Activated naive CD4-positive, alpha-beta T cell treated with Interleukin-2 at 50 U/mL for 16 hours (primary cell): ENCODE measurements at regions not wholly inside any gene's neighbourhood (a gene's known extent, or its start where the extent isn't known, plus 50 kb on each side); places are given as distances from the start of the nearest gene placed in this dataset.
A peak's percentile ranks its signal among the peaks of the same experiment; 100 is the strongest.

Source experiments
- DNase-seq: peaks from one replicate; pipeline ENCODE4 v3.0.0-alpha.2; 2020

DNA sequence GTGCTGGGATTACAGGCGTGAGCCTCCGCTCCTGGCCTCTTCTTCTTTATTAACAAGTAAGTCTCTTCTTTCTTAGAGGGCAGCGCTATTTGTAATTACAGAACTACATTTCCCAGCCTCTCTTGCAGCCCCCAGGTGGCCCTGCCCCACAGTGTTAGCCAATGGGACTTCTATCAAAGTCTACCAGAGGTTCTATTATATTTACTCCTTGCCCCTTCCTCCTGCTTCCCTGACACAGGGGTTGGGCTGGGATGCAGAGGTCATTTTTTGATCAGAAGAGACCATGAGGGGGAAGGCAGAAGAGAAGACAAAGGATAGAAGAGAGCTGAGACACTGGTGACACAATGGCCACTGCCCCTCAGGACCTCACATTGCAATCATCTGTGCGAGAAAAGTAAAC, 224.2 kb downstream of the SYK start:
- no peak for DNase-seq

DNA sequence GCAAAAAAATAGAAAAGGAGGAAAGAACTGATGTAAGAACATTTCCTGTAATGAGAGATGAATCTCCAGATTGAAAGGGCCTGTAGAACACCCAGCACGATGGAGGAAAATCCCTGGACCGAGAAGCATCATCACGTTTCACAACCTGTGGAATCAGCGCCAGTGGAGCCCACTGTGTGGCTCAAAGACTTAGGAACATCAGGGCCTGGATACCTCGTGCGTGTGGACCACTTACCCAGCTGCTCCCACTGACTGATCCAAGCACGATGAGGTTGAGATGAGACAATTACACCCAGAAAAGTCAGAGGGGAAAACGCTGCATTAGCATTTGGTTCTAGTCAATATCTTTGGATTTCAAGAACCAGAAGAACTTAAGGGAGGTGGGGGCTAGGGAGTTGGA, 224.6 kb downstream of the SYK start:
- no peak for DNase-seq

DNA sequence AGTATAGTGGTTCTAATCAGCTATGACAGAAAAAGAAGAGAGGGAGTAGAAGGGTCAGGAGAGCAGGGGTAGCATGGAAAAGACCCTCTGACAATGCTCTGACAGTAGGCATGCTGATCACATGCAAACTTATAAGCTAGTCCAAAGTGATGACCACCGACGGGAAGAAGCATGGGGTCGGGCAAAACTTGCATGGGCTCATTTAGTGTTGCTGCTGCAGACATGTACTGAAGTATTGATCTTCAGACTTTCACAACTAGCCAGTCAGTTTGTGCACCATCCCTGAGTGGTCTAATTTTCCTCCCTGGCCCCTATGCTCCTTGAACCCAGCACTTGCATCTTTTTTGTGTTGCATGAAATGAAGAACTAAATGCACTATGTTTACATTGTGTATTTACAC, 225.4 kb downstream of the SYK start:
- DNase-seq = no peak

DNA sequence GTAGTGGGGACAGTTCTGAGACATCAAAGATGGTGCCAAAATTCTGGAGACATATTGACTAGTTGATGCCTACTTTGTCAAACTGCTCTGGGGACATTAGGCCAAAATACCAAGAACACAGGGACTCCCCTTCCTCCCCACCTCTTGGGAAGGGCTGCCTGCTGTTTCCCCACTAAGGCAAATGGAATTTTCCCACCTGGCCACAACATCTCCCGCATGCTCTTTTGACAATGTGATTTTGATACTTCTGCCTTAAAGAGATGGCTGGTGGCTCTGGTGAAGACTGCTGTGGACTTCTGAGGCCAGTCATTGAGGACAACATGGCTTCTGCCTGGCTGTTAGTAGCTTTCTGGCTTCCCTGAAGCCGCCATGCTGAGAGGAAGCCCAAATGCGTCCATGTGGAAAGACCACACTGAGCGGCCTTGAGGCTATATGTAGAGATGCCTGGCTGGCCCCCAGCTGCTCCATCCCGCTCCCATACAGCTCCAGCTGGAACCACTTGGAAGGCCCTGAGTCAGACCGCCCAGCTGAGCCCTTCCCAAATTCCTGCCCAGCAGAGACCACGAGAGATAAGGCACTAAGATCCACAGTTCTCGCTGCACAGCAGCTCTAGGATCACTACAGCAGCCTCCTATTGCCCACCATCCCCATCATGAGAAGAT, 226.7 kb downstream of the SYK start:
- no peak for DNase-seq

DNA sequence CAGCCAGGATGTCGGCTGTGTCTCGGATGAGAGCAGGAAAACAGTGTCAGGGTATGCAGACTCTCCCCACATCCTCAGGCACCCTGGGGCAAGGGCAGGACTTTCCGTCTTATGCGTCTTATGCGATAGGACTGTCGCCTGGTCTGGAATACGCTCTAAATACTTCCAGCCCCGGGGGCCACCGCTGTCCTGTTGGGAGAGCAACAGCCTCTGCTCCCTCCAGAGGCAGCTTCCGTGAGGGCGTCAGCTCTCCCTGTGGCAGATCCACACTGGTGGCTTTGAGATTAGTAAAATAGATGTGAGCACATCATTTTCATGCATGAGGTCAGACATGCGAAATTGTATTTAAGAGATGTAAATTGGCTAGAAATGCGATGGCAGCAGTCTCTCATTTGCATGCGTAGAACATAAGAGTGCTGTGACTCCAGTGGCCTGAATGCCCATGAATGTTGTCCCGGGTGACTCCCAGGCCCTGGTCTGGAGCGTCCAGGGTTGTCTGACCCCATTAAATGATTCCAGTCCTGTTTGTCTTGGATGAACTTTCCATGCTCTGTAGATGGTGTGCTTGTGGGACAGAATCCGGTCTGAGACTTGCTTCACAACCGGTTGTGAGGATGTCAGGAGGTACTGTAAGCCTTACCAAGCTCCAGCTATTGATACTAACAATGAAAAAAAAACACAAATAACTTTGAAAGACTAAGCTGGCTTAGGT, 228.2 kb downstream of the SYK start:
- DNase-seq = no peak

DNA sequence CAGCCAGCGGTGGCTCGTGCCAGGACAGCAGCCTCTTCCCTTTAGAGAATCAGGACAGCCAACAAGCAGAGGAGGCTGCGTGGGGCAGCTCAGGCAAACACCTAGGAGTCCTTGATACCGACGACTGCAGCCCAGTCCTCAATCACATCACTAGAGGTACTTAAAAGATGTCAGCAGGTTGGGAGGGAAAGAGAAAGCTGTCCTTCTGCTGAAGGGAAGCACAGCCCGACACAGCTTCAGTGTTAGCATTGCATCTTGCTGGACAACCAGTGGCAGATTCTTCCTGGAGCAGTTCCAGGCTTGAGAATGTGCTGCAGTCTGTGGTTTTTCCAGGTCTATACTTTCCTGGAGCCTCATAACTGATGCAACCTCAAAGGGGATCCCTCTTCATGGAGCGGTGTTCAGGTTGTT, 230.5 kb downstream of the SYK start:
- DNase-seq = no peak

DNA sequence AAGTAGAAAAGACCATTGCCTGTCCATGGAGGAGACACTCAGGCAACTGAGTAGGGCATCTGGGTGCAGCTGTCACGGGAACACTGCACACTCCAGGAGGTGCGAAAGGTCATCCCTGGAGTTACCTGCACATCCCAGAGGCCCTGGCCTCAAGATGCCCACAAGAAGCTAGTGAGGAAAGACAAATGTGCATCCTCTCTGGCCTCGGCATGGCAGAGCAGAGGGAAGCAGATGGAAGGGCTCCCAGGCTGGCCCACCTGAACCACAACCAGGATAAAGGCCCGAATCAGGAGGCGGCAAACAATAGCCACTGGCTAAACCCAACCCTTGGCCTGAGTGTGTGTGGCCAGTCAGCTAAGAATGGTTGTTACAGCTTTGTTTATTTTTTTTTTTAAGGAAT, 231.7 kb downstream of the SYK start:
- DNase-seq = no peak

DNA sequence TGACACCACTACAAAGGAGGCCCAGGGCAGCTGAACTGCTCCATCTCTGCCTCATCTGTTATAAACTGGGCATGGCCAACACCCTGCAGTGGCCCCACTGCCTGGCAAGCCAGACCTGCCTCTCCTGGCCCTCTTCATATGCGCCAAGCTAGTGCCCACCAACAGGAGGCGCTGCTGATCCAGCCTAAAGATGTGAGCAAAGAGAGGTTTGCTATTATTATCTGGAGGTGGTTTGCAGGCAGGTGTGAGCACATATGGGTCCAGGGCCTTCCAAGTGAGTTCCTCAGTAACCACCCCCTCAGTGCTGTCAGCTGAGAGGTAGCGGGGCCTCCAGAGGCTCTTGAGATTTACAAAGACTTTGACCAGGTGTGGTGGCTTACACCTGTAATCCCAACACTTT, 232.2 kb downstream of the SYK start:
- peak; percentile 80 for DNase-seq

DNA sequence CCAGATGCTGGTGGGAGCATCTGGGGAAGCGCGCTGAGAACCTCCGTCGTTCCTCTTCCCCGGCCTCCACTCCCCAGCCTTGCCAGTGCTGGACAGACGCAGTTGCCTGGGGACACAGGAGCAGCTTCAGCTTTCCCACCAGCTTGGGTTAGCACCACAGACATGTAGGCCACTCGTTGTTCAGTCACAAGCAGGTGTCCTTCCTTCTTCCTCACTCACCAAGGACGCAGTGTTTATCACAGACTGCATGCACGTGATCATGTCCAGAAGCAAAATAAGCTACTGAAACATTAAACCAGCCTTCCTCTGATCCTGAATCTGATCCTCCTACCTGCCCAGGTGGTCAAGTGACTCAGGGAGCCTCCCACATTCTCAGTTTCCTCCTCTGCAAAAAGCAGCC, 232.9 kb downstream of the SYK start:
- DNase-seq = no peak

DNA sequence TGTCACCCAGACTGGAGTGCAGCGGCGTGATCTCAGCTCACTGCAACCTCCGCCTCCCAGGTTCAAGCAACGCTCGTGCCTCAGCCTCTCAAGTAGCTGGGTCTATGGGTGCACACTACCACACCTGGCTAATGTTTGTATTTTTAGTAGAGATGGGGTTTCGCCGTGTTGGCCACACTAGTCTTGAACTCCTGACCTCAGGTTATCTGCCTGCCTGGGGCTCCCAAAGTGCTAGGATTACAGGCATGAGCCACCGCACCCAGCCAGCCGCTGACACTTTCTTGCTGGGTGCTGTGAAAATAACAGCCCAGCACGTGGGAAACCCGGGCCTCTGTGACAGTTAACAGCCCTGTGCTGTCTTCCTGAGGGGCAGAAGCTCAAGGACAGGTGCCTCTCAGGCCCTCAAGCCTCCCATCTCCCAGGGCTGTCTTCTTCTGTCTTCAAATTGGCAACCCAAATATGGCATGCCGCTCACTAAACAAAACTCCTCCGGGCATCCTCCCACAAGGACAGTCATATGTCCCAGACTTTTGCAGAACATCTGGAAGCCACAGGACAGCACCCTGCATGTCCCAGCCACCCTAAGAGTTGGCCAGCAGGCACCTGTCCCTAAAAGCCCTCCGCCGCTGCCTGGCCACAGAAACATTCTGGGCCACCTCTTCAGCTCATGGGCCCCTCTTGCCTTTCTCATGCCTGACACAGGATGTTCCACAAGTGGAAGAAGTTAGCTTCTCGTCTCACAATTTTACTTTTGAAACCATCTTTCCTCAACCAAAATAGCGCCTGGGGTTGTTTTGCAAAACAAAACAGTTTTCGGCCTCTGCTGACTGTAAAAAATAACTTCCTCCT, 233.6 kb downstream of the SYK start:
- no peak for DNase-seq

DNA sequence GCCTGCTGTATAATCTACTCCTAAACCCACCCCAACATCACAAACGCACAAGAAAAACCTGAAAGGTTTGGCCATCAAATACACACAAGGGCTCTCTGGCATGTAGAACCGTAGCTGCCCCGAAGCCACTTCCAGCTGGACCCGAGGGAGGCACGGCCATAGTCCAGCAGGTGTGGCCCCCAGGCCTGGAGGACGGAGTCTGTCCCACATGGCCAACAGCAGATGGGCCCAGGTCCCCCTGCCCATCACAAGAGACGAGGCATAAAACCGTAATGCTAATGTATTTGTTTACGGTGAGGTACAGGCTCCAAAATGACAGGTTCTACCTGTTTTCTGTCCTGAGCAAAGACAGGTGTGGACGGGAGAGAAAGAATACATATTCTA, 234.2 kb downstream of the SYK start:
- DNase-seq = no peak

DNA sequence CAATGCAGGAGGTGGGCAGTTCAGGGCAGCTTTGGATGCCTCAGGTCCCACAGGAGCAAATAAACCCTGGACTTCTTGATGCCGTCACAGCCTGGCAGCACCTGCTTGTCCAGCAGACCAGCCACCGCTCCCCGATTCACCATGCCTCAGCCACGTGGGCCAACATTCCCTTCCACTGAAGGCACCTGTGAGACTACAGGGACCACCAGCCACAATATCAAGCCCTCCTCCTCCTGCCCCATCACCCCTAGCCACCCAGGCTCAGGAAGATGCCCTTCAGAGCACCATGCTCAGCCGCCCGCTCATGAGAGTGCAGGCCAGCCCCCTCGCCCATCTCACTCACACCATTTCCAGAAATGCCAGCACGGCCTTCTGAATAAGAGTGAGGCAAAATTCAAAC, 234.7 kb downstream of the SYK start:
- DNase-seq = no peak

DNA sequence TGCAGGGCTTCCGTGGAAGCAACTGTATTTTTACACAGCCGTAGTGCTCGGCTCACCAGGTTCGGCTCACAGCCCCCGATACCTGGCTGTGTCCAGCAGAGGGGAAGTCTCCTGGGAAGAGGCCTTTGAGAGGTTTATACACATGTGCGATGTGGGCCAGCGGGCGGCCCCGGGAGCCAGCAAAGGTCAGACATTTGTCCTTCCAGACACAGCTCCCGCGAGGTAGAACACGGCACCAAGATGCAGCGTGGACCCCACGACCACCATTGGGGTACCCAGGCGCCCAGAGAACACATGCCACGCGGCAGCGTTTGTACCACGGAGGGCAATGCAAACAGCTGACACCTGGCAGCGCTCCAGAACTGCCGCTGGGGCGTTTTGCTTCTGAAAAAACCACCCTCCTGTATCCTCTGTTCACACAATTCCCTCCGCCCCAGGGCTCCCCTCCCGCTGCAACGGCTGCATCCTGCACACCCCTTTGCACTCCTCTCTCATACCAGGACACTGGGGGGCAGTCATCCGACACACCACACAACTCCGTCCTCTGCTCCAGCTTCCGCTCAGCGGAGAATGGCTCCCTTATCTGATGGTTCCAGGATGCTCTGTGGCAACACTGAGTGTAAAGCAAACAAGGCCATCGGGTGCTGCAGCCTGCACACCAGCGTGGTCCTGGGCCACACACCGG, 235.3 kb downstream of the SYK start:
- DNase-seq = peak; percentile 64

DNA sequence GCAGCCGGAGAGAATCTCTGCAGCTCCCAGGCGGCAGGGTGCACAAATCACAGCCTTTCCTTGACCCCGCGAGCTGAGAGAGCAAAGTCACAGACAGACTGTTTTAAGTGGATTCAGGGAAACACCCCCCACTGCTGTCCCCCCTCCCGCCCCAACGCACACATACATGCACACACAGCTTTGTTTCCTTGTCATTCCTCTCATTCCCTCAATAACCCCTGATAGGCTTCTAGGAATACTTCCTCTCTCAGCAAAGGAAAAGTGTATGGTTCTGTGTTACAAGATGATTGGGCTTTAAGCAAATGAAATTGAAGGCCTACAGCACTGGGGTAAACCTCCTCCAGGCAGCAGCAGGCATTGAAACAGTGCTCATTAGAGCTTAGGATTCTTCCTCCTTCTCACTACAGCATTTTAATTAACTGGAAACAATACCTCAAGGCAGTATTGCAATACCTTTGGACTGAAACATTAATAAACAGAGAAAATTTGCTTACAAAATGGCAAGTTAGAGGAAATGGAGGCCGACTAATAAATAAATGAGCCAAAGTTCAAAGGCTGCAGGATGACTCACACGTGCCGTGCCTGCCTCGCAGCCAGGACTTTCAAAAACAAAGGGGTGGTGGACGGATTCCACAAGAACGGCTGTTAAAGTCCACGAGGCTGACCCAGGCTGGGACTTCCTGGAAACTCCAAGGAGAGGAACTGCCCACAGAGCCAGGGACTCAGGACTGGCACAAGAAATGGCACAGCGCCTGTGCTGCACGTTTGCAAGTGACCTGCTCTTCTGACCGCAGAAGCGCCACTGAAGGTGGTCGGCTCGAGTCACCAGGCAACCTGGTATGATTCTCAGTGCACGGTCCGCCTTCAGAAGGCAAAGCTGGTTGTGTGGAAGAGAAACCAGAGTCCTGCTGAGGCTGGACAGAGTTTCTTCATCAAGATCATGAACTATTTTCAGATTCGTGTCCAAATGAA, 236.2 kb downstream of the SYK start:
- no peak for DNase-seq

DNA sequence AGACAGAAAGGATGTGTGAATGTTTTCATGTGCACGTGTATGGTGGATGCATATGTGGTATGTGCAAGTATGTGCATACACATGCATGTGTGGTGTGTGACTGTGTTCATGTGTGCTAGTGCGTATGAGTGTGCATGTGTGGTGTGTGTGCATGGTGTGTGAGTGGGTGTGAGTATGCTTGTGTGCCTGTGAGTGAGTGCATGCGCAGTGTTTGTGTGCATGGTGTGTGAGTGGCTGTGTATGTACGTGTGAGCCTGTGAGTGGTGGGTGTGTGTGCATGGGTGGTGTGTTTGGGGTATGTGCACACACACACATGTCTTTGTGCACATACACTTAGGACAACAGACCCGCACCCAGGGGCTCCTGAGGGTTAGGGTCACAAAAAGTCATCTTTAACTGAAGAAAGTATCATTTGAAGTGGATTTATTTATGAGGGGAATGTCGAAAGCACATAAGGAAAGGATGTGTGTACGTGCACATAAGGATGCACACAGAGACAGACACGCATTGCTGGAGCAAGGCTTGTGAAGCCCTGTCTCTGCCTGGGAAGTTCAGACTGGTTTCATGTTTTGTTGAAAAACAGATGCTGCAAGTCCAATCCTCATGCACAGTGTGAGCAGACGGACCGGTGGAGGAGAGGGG, 237.0 kb downstream of the SYK start:
- DNase-seq = no peak

DNA sequence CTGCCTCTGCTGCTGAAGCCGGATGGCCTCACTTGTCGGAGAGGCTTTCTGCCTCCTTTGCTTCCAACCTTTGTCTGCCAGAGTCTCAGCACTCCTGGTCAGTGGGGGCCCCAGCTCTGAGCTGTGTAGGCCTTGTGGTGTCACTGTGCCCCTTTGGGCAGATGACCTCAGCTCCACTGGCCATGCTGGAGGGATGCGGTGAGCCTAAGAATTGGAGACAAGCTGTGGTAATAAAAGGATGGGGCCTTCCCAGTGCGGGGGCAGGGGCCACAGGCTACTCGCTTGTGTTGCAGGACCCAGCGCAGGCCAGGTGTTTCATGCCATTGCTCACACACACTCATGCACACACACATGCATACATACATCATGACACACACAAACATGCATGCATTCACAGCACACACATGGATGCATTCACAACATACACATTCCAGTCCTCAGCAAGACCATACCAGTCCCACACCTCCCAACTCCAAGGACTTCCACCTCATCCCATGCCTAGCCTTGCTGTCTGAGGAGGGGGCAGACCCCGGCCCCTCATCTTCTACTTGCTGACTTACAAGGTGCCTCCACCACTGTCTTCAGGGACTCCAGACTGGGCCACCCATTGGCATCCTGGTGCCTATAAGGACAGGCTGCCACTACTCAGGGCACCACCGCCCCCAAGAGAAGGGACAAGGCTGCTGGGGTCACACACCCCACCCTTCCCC, 237.7 kb downstream of the SYK start:
- DNase-seq = no peak

DNA sequence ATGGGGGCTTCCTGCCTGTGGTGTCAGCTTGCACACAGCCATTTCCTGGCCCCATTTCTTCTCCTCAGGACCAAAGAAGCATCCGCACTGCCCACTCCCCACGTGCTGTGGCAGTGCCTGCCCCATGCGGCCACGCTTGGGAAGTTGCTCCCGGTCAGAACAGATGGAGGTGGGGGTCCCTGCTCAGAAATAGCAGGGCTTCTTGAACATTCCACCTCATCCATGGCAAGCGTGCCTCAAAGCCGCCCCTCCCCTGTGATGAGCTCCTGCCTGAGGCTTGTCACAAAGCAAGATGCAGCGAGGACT, 238.2 kb downstream of the SYK start:
- no peak for DNase-seq

DNA sequence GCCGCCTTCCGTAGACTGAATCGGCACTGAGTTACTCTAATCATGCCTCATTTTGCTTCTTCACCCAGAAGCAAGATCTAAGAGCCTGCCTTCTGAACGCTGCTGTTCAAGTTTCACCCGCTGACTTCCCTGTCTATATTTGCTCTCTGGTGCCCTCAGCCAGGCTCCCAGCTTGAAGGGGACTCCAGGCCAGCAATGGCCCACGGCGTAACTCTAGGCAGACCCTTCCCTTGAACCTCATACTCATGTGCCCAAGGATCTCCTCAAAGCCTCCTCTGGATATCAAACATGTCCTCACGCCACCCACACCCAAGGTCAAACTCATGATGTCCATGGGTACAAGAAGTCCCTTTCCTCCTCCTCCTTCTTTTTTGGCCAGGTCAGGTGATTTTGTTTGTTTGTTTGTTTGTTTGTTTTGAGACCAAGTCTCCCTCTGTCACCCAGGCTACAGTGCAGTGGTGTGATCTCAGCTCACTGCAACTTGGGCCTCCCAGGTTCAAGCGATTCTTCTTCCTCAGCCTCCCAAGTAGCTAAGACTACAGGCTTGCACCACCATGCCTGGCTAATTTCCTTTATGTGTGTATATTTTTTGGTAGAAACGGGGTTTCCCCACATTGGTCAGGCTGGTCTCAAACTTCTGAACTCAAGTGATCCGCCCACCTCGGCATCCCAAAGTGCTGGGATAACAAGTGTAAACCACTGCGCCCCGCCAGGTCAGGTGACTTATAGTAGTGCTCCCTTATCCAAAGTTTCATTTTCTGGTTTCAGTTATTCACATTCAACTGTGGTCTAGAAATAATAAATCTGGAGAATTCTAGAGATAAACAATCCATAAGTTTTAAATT, 239.0 kb downstream of the SYK start:
- DNase-seq = no peak

DNA sequence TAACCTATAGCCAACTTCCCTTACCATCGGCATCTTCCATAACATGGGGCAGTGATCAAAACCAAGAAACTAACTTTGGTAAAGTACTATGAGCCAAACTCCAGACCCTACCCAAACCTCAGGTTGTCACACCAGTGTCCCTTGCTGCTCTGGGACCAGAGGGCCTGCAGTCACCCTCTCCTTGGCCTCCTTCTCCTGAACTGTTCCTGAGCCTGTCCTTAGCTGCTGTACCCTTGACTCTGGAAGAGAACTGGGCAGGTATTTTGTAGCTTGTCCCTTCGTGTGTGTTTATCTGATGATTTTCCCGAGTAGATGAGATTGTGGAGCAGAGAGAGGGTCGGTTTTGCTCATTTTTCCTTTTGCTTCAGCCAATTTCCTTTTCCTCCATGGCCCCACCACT, 240.4 kb downstream of the SYK start:
- no peak for DNase-seq

DNA sequence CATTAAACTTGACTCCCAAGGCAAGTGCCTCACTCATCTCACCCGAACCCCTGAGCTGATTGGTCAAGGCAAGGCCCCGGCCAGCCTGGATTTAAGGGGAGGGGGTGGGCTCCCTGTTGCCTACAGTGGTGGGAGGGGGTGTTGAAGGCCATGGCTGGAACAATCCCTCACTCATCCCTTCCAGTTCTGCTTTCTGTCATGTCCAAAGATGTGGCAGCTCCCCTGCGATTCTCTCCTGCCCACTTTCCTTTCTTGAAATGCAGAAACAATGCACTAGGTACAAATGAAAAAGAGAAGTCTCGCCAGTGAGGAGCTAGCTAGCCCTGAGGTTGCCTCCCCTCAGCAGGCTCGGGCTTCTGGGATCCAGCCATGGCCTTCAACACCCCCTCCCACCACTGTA, 240.9 kb downstream of the SYK start:
- no peak for DNase-seq
